IMR-90 (cell line): ENCODE measurements at regions not wholly inside any gene's neighbourhood (a gene's known extent, or its start where the extent isn't known, plus 50 kb on each side); places are given as distances from the start of the nearest gene placed in this dataset.
A peak's percentile ranks its signal among the peaks of the same experiment; 100 is the strongest.

ENCODE experiments used
- ATAC-seq: fragments of 200-7000 bp; cut with Tn5 transposase; 2 replicates; pipeline ENCODE4 v1.9.1; 2020; ENCODE audit warnings: low read depth, mild to moderate bottlenecking, moderate library complexity
- BruUV-seq: library from RNA; stranded (reverse); fragments of 400-500 nt; replicated peaks from 2 replicates; lab custom pipeline; 2021; lab: Mats Ljungman, UMichigan
- CTCF ChIA-PET: fragments of 300-600 bp; formaldehyde crosslinking; extraction: SDS; loops from one replicate; lab custom pipeline; 2021; ENCODE audit warnings: antibody characterized with exemption; lab: Yijun Ruan, JAX
- POLR2A ChIA-PET: fragments of 300-600 bp; sonication (Branson Sonifier 250); formaldehyde crosslinking; loops from one replicate; lab custom pipeline; 2022; ENCODE audit warnings: antibody characterized with exemption; ENCODE audit not compliant: unreplicated experiment; lab: Charles Lee
- DNase-seq: peaks from one replicate; pipeline ENCODE4 v3.0.0; 2013
- H2AFZ ChIP-seq: replicated peaks from 2 replicates; pipeline ENCODE3; 2013; ENCODE audit warnings: low read length, mild to moderate bottlenecking; ENCODE audit not compliant: poor library complexity
- H2AK5ac ChIP-seq: 2 replicates; pipeline ENCODE4 v1.6.1; 2013; ENCODE audit warnings: low read depth, low read length, inconsistent platforms
- H2AK9ac ChIP-seq: replicated peaks from 2 replicates; pipeline ENCODE3; 2013; ENCODE audit warnings: mild to moderate bottlenecking, low read depth, low read length, moderate library complexity; ENCODE audit not compliant: poor library complexity
- H2BK120ac ChIP-seq: 2 replicates; pipeline ENCODE4 v1.6.1; 2013; ENCODE audit warnings: low read depth, low read length, inconsistent platforms
- H2BK15ac ChIP-seq: 3 replicates; pipeline ENCODE4 v1.6.1; 2013; ENCODE audit warnings: low read depth, low read length, inconsistent platforms
- H2BK20ac ChIP-seq: 2 replicates; pipeline ENCODE4 v1.6.1; 2013; ENCODE audit warnings: low read depth, mild to moderate bottlenecking, inconsistent platforms, low read length, moderate library complexity
- H2BK5ac ChIP-seq: 2 replicates; pipeline ENCODE4 v1.6.1; 2013; ENCODE audit warnings: mild to moderate bottlenecking, low read depth, low read length, inconsistent platforms; ENCODE audit not compliant: poor library complexity, severe bottlenecking
- H3K14ac ChIP-seq: replicated peaks from 2 replicates; pipeline ENCODE4 v1.6.1; 2013; ENCODE audit warnings: low read depth, low read length, inconsistent platforms
- H3K18ac ChIP-seq: 2 replicates; pipeline ENCODE4 v1.6.1; 2013; ENCODE audit warnings: low read depth, low read length, control low read depth
- H3K23ac ChIP-seq: 2 replicates; pipeline ENCODE4 v1.6.1; 2013; ENCODE audit warnings: low read depth, low read length, inconsistent platforms
- H3K27ac ChIP-seq: 2 replicates; pipeline ENCODE4 v1.5.1; 2013; ENCODE audit warnings: mild to moderate bottlenecking, control low read depth, low read length; ENCODE audit not compliant: insufficient read depth
- H3K27me3 ChIP-seq: 2 replicates; pipeline ENCODE4 v1.6.1; 2013; ENCODE audit warnings: low read length; ENCODE audit not compliant: control insufficient read depth, insufficient read depth
- H3K36me3 ChIP-seq: 2 replicates; pipeline ENCODE4 v1.6.1; 2013; ENCODE audit warnings: low read length, mixed read lengths; ENCODE audit not compliant: control insufficient read depth, insufficient read depth
- H3K4ac ChIP-seq: 2 replicates; pipeline ENCODE4 v1.6.1; 2013; ENCODE audit warnings: low read depth, low read length, inconsistent platforms
- H3K4me1 ChIP-seq: 2 replicates; pipeline ENCODE4 v1.6.1; 2013; ENCODE audit warnings: low read length, mixed read lengths; ENCODE audit not compliant: control insufficient read depth, insufficient read depth
- H3K4me2 ChIP-seq: 2 replicates; pipeline ENCODE4 v1.6.1; 2013; ENCODE audit warnings: low read depth, mild to moderate bottlenecking, control low read depth, low read length, moderate library complexity
- H3K4me3 ChIP-seq: 2 replicates; pipeline ENCODE4 v1.5.1; 2013; ENCODE audit warnings: low read depth, mild to moderate bottlenecking, control low read depth, low read length, moderate library complexity; ENCODE audit not compliant: insufficient read depth
- H3K56ac ChIP-seq: 2 replicates; pipeline ENCODE4 v1.6.1; 2013; ENCODE audit warnings: low read length, inconsistent platforms; ENCODE audit not compliant: insufficient read depth; ENCODE audit errors: extremely low read depth
- H3K79me1 ChIP-seq, 2 experiments: 2 replicates each; pipeline ENCODE4 v1.6.1; 2013; ENCODE audit warnings: low read length in 2 of 2, inconsistent platforms in 1 of 2, low read depth in 1 of 2
- H3K9ac ChIP-seq: 2 replicates; pipeline ENCODE4 v1.6.1; 2013; ENCODE audit warnings: low read depth, low read length, control low read depth
- H3K9me1 ChIP-seq: 2 replicates; pipeline ENCODE4 v1.6.1; 2013; ENCODE audit warnings: low read length, inconsistent platforms; ENCODE audit not compliant: insufficient read depth
- H3K9me3 ChIP-seq: 2 replicates; pipeline ENCODE4 v1.6.1; 2013; ENCODE audit warnings: low read length; ENCODE audit not compliant: control insufficient read depth, insufficient read depth
- H4K20me1 ChIP-seq: 2 replicates; pipeline ENCODE4 v1.6.1; 2013; ENCODE audit warnings: low read length, inconsistent platforms; ENCODE audit not compliant: insufficient read depth
- H4K5ac ChIP-seq: 2 replicates; pipeline ENCODE4 v1.6.1; 2013; ENCODE audit warnings: mild to moderate bottlenecking, low read depth, low read length, control low read depth
- H4K8ac ChIP-seq, 2 experiments: 2 replicates each; pipeline ENCODE4 v1.6.1; 2013; ENCODE audit warnings: low read depth in 2 of 2, low read length in 2 of 2, control low read depth in 1 of 2, inconsistent platforms in 1 of 2
- H4K91ac ChIP-seq: 2 replicates; pipeline ENCODE4 v1.6.1; 2013; ENCODE audit warnings: low read depth, low read length, inconsistent platforms; ENCODE audit not compliant: insufficient read depth
- CHD1 ChIP-seq: IDR thresholded peaks from 2 replicates; pipeline ENCODE4 v1.6.1; 2012; ENCODE audit warnings: low read depth, low read length, improper control_type of control experiment
- ELK1 ChIP-seq: fragments of 150-350 bp; IDR thresholded peaks from 2 replicates; pipeline ENCODE4 v1.6.1; 2016; ENCODE audit warnings: low read depth, mild to moderate bottlenecking, low read length, moderate library complexity, borderline replicate concordance
- POLR2A ChIP-seq: IDR thresholded peaks from 2 replicates; pipeline ENCODE4 v1.6.1; 2012; ENCODE audit warnings: mild to moderate bottlenecking, low read depth, low read length
- SMC3 ChIP-seq: fragments of 150-350 bp; IDR thresholded peaks from 2 replicates; pipeline ENCODE4 v1.6.1; 2016; ENCODE audit warnings: low read depth, mild to moderate bottlenecking, antibody characterized with exemption, low read length, moderate library complexity
- WGBS, 2 experiments: methylation state at CpG; one replicate each; pipeline versions ENCODE4 v1.1.5 to v1.1.7; 2013; ENCODE audit warnings: missing lambda C conversion rate in 2 of 2; ENCODE audit not compliant: insufficient read length in 1 of 2; ENCODE audit errors: extremely low coverage in 2 of 2; 5-methylcytosine and 5-hydroxymethylcytosine counted together
- dilution Hi-C: fragments of 300-500 bp; cut with HindIII; formaldehyde crosslinking; loops from one replicate; pipeline ENCODE4 v1.14.3; 2018; ENCODE audit warnings: low sequenced_read_pairs; ENCODE audit not compliant: unreplicated experiment
- in situ Hi-C: fragments of 300-500 bp; cut with MboI; formaldehyde crosslinking; loops from 3 replicates; pipeline ENCODE4 v1.14.3; 2019; ENCODE audit warnings: low sequenced_read_pairs, inconsistent platforms, mixed read lengths
- intact Hi-C: fragments of 100-400 bp; cut with micrococcal nuclease; formaldehyde crosslinking; loops from 2 replicates; pipeline ENCODE4 v1.10.0; 2022

GRCh38 chr6:100229512-100229911 is 235.2 kb downstream of the SIM1 start:
- Histone ChIP-seq H3K4me1 (peaks cover 2% of the 10 kb centered on the region; the same call in 1 of the 2 replicates), H3K36me3 (no peaks in the 10 kb centered on the region), H3K4ac (peak overlapping the region; percentile 64; the same call in 1 of the 2 replicates), H3K23ac (peak overlapping the region; percentile 32), H3K9me1 (no peaks in the 10 kb centered on the region), H3K56ac (no peak overlapping the region; the same call in 1 of the 2 replicates), H3K18ac (peak overlapping the region; percentile 91; the same call in 1 of the 2 replicates), H2BK120ac (peak overlapping the region; percentile 91), H2BK20ac (peak overlapping the region; percentile 71), H4K8ac (peak overlapping the region; percentile 52 to 90), H2BK5ac (peak overlapping the region; percentile 52), H3K79me1 (no peaks in the 10 kb centered on the region), H3K4me2 (peak overlapping the region; percentile 88; the same call in 1 of the 2 replicates), H4K20me1 (no peaks in the 10 kb centered on the region), H2BK15ac (peak overlapping the region; percentile 16; the same call in 2 of the 3 replicates), H3K14ac (peak overlapping the region; percentile 82), H3K27ac (no peak overlapping the region), H4K91ac (peak overlapping the region; percentile 62; the same call in 1 of the 2 replicates), H3K9me3 (no peaks in the 10 kb centered on the region), H3K4me3 (no peak overlapping the region), H3K27me3 (no peaks in the 10 kb centered on the region), H2AK5ac (no peak overlapping the region), H2AK9ac (no peak overlapping the region), H2AFZ (peak overlapping the region; percentile 83), H4K5ac (peak overlapping the region; percentile 92; the same call in 1 of the 2 replicates), H3K9ac (peak overlapping the region; percentile 65; the same call in 1 of the 2 replicates)
- dilution Hi-C loops, result no loop called here
- TF ChIP-seq CHD1 (no peak), POLR2A (no peak), SMC3 (no peak), ELK1 (no peak)
- intact Hi-C loops, result loop anchor here (5.0 kb wide), 1 partner anchor 218 kb away; no protein-coding TSS in a partner anchor
- BruUV-seq, result no TSS peak
- no CpG with 5 or more reads among the region's 5 CpGs for WGBS, 2 experiments
- DNase-seq (no peak), ATAC-seq (no peak)
- ChIA-PET POLR2A (interaction anchor here (0.6 kb wide), 1 partner anchor 1076 kb away, joined by 4 read pairs; no protein-coding TSS in a partner anchor), CTCF (interaction anchor here (0.5 to 2.1 kb wide), 7 partner anchors 11 to 186 kb away, joined by 3 to 6 read pairs (median 3); no protein-coding TSS in a partner anchor)
- in situ Hi-C loops, result no loop called here
